HTR-8/SVneo (cell line): ENCODE measurements at regions not wholly inside any gene's neighbourhood (a gene's known extent, or its start where the extent isn't known, plus 50 kb on each side); places are given as distances from the start of the nearest gene placed in this dataset.

Source experiments
- DNase-seq: peaks from one replicate; pipeline ENCODE4 v3.0.0; 2011; ENCODE audit warnings: low spot score, mixed read lengths; ENCODE audit not compliant: insufficient read length
- FAIRE-seq: peaks from 2 replicates; lab custom pipeline; 2011; peaks lifted over from hg19 to GRCh38; lab: Jason Lieb, UNC

DNA sequence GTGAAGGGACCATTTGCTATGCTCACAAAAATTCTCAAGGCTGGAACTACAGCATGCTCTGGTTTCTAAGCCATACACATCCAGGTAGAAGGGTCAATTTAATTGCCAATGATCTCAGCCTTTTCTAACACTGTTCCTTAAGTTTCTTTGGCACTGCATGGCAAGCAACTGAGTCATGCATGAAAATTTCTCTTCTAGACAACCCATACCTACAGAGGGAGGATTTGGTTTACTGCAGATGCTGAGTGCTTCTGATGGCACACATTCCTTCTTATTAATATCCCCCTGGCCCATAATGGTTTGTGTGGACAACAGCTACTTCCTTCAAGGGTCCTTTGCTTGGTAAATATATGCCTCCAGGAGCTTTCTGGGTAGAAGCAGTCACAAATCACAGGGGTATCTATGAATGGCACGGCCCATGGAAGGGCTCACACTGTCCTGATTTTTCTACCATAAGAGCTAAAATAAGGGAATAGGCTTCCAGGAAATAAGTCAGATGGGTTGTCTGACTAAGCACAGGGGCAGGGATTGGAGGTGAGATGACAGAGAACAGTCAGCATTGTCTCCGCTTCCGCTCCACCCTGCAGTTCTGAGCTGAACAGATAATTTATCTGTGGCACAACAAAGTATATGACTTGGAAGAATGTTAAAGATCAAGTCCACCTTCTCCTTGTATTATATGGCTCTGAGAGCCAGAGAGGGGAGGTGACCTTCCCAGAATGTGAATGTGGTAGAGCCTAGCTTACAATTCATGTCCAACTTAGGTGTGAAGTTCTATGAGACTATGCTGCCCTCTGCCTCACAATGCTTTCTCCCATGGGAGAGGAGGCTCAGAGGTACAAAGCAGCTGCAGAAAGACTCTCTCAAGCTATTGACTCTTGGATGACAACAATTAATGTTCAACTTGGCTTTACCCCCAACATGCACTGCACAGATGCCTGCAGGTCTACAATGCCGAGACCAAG lies 199.2 kb upstream of the TNP1 start:
- no peak for DNase-seq
- FAIRE-seq, result no peak

DNA sequence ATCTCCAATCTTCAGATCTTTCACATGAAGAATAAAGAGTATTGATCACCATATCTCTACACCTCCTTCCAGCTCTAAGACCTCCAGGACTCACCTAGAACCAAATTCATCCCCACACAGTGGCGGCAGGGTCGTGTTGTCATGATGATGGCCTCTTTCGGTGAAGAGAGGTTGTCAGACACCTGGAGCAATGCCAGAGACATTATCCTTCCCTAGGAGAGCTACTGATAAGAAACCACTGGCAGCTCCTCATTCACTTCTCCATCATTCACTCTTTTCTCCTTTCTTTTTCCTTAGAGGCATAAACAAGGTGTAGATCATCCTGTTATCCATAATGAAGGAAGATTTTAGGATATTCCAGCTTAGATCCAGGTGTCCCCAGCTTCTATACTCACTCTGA lies 197.9 kb upstream of the TNP1 start:
- DNase-seq, result no peak
- no peak for FAIRE-seq

- no peak for FAIRE-seq
- no peak for DNase-seq
Observed at GRCh38 chr2:217055624-217056023, 195.8 kb upstream of the TNP1 start.

- DNase-seq (no peak), FAIRE-seq (no peak)
Observed at GRCh38 chr2:217054791-217055190, 194.9 kb upstream of the TNP1 start.

DNA sequence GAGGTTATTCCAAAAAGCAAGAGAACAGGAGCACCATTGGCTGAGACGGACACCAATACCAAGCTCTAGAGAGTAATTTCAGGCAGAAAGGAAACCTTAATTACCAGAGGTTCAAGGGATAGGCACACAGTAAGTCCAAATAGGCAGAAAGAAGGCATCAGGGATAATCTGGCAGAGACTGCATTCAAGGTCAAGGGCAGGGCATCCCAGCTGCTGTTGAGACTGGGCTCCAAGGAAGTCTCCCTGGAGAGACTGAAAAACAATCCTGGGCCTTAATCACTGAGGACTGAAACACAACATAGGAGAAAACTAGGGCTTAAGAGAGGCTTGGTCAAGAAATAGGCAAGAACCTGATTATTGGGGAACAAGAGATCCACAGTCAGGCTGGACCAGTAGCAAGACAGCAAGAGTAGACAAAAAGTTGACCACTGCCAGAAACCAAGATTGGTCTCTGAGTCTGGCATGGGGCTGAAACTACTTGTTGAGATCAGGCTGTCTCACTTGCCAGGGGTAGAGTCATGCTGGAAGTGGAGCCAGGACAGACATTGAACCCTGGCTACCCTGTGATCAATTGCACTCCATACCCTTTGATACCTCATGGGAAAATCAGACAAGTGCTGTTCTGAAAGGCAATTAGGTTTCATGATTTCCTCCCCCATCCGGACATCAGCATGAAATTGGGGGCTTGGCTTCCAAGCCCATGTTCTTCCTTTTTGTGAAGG lies 193.2 kb upstream of the TNP1 start:
- FAIRE-seq (no peak), DNase-seq (no peak)

DNA sequence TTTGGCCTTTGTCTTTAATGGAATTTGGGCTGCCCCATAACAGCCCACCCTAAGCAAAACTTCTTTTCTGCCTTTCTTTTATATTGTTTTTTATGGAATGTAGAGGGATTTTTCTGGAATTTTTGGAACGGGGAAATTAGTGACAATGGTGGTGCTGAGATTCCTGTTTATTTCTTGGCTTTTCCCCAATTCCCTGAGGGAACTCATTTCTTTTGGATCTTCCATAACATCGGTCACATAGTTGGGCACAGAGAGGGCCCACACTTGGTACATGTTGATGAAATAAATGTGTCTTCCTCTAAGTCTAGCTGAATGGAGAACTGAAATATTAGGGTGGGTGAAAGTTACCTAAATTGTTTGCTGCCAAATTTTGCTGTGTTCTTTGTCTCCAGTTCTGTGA lies 191.6 kb upstream of the TNP1 start:
- DNase-seq (no peak), FAIRE-seq (no peak)

DNA sequence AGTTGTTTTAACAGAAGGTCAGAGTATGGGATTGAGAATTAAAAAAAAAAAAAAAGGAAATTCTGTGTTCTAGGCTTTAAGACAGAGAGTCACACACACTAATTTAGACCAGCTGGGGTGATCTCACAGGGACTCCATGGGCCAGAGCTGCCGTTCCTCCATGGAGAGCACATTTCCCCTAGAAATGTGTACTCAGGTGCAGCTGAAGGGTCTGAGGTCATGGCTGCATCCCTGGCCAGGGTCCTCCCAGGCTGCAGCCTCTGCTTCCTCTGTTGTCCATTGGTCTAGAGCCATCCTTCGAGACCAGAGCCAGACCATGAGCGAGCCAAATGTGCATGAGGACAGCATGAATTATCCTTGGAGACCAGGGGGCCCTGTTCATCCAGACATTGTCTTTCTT lies 190.1 kb upstream of the TNP1 start:
- DNase-seq (no peak), FAIRE-seq (no peak)

GRCh38 chr2:217049422-217049821 lies 189.6 kb upstream of the TNP1 start:
- DNase-seq (no peak), FAIRE-seq (no peak)

GRCh38 chr2:217048730-217049129 lies 188.9 kb upstream of the TNP1 start:
- FAIRE-seq, result no peak
- DNase-seq, result no peak

GRCh38 chr2:217047631-217048030 lies 187.8 kb upstream of the TNP1 start:
- FAIRE-seq, result no peak

GRCh38 chr2:217047209-217047608 lies 187.3 kb upstream of the TNP1 start:
- no peak for FAIRE-seq
- DNase-seq, result no peak

More at GRCh38 chr2:217047631-217048030, 187.8 kb upstream of the TNP1 start:
- DNase-seq, result no peak

- no peak for FAIRE-seq
- DNase-seq, result no peak
Observed at GRCh38 chr2:217045700-217046475, 186.0 kb upstream of the TNP1 start.

- FAIRE-seq (no peak), DNase-seq (no peak)
Observed at GRCh38 chr2:217040099-217040498, 180.2 kb upstream of the TNP1 start.

- no peak for DNase-seq
- no peak for FAIRE-seq
Observed at GRCh38 chr2:217038001-217038400, 178.1 kb upstream of the TNP1 start.

DNA sequence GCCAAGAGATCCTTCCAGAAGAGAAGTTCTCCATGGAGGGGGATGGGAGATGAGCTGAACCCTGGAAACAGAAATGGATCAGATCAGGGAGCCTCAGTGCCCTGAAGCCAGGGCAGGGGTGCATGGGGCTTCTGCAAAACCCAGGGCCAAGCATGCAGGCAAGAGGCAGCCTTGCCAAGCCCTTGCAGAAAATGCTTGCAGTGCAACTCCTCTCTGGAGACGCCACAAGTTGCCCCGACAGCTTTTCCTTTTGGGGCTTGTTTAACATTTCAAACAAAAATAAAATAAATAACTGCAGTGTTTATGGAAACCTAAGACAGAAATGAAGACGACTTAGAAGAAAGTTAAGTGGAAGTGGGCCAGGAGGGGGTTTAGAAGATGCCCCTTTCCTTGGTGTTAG lies 177.5 kb upstream of the TNP1 start:
- FAIRE-seq, result no peak
- DNase-seq, result no peak

DNA sequence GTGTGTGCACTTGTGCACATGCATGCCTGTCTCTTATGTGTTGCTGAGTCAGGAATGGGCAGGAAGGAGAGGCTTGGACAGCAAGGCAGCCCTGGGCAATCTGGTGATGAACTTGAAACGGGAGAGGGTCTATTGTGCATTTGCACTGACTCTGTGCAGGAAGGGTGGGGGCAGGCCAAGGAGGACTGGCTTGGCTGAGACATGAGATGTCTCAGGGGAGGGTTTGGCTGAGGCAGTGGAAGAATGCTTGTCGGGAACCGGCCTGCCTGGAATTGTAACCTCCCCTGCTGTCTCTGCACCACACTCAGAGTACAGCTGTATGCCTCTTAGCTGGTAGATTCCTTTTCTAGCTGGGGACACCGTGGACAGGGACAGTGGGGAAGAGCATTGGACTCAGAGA lies 176.1 kb upstream of the TNP1 start:
- FAIRE-seq (no peak), DNase-seq (no peak)

- DNase-seq (no peak), FAIRE-seq (no peak)
Observed at GRCh38 chr2:217033186-217033585, 173.3 kb upstream of the TNP1 start.

GRCh38 chr2:217031445-217031844 lies 171.6 kb upstream of the TNP1 start:
- no peak for FAIRE-seq

GRCh38 chr2:217030081-217030480 lies 170.2 kb upstream of the TNP1 start:
- no peak for DNase-seq
- no peak for FAIRE-seq

More at GRCh38 chr2:217031445-217031844, 171.6 kb upstream of the TNP1 start:
- no peak for DNase-seq

DNA sequence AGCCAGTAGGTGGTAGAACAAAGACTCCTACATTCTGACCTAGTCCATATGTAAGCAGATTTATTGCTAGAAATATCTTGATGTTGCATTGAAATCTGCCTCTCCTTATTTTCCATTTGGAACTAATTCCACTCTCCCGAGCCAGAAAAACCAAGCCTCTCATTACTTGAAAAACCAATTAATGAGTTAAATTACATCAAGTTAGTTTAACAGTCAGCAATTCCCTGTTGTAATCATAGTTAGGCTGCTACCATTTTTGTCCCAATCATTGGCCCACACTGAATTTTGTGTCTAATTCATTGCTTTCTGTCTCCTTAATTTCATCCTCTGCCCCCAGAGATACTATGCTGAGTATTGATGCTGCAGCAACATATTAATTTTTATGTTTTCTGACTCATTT lies 168.3 kb upstream of the TNP1 start:
- FAIRE-seq (no peak), DNase-seq (no peak)

DNA sequence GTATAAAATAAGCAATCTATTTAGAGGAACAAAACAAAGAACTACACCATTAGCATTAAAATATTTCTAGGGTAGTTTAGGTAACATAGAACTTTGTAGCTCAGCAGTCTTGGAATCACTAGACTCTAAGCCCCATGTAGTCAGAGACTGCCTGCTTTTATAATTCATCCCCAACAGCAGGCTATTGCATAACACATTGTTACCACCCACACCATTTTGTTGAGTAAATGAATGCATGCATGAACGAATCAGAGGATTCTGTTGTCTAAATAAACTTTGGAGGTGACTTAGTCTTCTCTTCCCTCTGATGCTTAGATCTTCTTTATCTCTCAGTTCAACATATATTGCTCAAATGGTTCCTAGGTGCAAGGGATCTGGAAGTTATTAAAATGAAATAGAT lies 167.6 kb upstream of the TNP1 start:
- no peak for FAIRE-seq
- DNase-seq, result no peak
